DOHH2 (cell line): ENCODE measurements at regions not wholly inside any gene's neighbourhood (a gene's known extent, or its start where the extent isn't known, plus 50 kb on each side); places are given as distances from the start of the nearest gene placed in this dataset.

Experiments
- EZH2phosphoT487 ChIP-seq: fragments of 200-600 bp; sonication (generic); IDR thresholded peaks from 2 replicates; pipeline ENCODE4 v1.6.1; 2017; ENCODE audit warnings: borderline replicate concordance, mild to moderate bottlenecking, antibody characterized with exemption, low read length, moderate library complexity, mixed read lengths
- TF ChIP-seq, protein P1 (sequence below): fragments of 200-600 bp; sonication (generic); IDR thresholded peaks from one replicate; pipeline ENCODE4 v1.5.1; 2014; ENCODE audit warnings: antibody characterized with exemption, mild to moderate bottlenecking, low read depth, low read length; ENCODE audit not compliant: poor library complexity, severe bottlenecking

DNA sequence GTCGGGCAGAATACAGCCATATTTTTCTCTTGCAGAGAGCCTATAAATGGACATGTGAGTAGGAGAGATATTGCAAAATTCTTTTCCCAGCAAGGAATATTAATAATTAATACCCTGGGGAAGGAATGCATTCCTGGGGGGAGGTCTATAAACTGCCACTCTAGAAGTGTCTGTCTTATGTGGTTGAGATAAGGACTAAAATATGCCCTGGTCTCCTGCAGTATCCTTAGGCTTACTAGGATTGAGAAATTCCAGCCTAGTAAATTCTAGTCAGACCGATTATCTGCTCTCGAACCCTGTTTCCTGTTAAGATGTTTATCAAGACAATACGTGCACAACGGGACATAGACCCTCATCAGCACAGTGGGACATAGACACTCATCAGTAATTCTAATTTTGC, 872.6 kb downstream of the FSTL5 start:
- TF ChIP-seq, protein P1, sequence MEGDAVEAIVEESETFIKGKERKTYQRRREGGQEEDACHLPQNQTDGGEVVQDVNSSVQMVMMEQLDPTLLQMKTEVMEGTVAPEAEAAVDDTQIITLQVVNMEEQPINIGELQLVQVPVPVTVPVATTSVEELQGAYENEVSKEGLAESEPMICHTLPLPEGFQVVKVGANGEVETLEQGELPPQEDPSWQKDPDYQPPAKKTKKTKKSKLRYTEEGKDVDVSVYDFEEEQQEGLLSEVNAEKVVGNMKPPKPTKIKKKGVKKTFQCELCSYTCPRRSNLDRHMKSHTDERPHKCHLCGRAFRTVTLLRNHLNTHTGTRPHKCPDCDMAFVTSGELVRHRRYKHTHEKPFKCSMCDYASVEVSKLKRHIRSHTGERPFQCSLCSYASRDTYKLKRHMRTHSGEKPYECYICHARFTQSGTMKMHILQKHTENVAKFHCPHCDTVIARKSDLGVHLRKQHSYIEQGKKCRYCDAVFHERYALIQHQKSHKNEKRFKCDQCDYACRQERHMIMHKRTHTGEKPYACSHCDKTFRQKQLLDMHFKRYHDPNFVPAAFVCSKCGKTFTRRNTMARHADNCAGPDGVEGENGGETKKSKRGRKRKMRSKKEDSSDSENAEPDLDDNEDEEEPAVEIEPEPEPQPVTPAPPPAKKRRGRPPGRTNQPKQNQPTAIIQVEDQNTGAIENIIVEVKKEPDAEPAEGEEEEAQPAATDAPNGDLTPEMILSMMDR, result no peak
- TF ChIP-seq EZH2phosphoT487, result no peak
